Activated T-cell treated with anti-CD3 and anti-CD28 coated beads, Interleukin-2, amount 50 U/mL, for 48 hours (primary cell): ENCODE measurements at regions not wholly inside any gene's neighbourhood (a gene's known extent, or its start where the extent isn't known, plus 50 kb on each side); places are given as distances from the start of the nearest gene placed in this dataset.

ENCODE experiments used
- DNase-seq, 2 experiments: peaks; one replicate each; pipeline ENCODE4 v3.0.0-alpha.2; 2020

DNA sequence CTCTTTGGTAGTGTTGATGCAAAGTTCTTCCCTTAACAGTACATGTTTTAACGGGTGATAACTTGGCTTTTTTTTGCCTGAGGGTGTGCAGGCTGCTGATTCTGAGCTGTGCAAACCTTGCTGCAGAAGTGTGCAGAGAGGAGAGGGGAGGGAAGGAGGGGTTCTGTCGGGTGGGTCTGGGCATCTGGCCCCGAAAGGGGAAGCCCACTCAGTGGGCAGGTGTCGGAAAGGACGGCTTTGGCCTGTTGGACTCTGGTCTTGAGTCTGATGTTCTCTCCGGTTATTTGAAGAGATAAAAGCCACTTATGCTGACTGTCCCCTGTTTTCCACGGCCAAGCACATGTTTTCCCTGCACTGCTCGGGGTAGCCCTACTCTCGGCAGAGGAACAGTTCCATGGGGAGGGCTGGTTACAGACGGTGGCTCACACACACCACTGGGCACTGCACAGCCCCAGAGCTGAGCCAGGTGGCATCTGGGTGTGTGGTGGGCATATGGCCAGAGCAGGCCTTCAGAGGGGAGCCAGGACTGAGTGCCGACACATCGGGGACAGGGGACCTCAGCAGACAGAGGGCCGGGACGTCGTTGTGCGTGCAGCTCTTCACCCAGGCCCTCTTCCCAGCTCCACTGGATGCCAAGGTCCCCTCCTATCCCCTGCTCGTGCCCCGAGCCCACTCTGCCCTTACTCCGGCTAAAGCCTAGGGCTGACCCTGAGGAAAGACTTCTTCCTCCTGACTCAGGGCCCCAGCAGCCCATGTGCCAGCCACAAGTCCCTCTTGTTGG is 93.2 kb downstream of the TEX29 start:
- no peak for DNase-seq

DNA sequence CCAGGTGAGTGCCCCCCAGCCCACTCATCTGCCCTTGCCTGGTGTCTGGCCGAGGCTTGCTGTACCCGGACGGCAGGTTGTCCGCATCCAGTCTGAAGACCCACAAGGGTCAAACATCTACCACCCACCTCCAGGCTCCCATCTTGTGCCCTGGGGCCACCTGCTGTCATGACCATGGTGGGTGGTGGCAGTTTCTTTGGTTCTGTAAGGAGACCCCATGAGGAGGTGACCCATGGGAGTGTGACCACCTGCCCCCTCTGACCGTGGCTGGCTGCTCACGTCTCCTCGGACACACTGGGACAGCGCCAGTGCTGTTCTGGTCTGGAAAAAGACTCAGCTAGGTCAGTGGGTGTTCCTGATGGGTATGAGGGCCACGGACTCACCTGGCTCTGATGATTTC is 93.9 kb downstream of the TEX29 start:
- DNase-seq = no peak

DNA sequence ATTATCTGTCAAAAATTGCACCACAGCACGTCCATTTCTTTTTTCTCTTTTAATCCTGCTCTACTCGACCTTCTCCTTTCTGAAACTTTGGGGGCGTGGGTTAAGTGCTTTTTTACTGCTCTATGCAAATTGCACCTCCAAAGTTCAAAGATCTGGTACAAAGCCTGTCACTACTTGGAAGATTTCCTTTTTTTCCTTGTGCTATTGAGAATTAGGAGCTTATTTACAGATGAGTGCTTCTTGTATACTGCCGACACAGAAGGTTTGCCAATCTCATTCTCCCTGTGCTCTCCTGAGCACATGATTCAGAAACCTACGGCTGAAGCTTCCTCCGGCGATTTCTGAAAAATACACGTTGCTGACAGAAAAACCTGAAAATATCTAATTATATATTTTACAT is 94.8 kb downstream of the TEX29 start:
- no peak for DNase-seq

DNA sequence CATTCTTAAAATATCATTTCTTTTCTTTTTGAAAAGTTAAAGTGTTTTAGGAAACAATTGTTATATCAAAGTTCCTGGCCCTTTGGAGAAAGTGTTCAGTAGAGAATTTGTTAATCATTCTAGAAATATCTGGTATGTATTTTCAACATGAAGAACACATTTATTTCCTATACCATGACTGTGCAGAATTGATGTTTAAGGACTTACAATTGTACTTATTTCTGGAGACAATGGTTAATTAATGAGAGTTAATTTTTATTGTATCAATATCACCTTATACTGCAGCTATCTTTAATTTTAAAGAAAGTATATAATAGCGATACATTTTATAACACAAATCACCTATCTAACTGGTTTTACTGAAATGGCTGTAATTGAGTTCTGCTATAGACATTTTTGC is 95.3 kb downstream of the TEX29 start:
- no peak for DNase-seq

DNA sequence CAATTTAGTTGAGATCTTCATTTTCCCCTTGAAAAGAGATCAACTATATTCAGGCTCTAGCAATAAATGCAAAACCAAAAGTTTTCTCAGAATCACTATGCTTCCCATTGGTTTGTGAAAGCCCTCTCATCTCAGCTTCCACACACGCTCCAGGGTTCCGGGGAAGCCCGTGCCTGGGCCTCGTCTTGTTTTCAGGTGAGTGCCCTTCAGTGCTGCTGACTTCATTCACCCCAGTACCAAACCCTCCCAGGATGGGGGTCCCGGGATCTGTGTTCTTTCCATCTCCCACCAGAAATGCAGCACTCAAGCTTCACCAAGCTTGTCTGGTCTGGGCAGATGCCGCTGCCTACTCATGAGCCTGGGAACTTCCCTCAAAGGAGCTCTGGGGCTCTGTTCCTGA is 97.7 kb downstream of the TEX29 start:
- DNase-seq = no peak

DNA sequence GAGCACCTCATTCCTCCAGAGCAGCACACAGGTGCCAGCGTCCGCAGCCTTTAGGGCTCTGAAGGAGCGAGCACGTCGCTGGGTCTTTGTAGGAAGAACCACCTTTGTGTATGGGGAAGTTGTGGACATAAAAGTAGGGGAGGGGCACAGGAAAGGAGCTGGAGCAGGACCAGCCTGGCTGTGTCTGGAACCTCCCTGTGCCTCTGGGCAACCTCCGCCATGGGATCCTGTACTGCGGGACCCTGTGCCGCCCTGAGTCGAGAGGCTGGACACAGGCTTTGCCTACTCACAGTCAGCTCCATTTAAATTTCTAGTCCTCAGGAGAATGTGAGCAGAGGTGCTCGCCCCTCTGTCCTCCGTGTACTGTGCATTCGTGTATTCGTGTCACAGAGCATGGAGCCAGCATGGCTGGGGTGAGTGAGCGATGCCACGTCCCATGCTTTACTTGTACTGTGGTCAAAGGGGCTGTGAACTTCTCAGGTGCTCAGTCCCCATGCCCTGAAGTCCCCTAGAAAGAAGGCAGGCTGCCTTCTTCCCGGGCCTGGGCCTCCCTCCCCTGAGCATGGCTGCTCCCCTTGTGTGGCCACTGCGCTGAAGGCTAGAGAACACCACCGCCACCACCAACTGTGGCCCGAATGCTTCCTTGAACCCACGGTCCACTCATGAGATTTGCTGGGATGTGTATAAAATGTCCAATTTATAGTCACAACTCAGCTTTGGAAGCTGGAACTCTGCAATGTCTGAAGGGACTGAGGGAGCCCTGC is 99.9 kb downstream of the TEX29 start:
- no peak for DNase-seq

DNA sequence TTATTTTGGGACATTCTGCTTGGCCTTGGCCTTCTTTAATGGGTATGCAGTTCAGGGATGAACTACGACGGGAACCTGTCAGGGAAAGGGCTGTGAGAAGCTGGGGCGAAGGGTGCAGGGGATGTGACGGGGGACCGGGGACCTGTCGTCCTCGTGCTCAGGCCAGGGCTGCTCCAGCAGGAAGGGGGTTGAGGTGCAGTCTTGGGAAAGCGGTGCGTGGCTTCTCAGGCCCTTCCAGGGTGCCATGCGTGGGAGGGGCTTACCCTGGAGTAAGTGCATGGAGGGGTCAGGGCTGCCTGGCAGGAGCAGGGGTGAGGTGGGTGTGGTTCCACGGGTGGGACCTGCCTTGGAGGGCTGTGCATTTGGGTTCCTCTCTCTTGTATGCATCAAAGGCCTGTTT is 100.8 kb downstream of the TEX29 start:
- no peak for DNase-seq

DNA sequence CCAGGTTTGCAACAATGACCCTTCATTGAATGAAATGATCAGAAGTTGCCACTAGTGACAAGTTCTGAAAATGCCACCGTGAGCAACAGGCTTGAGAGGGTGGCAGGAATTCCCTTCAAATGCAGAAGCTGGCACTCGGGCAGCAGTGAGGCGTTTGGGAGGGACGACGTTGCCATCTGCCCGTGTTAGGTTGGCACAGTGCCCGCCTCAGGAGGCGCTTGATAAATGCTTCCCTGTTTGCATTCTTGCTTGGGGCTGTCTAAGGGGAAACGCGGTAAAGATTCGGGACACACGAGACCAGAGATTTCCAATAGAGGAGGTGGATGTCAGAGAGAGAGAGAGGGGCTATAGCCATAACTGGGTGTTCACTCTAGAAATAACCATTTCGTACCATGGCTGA is 101.9 kb downstream of the TEX29 start:
- DNase-seq = no peak

DNA sequence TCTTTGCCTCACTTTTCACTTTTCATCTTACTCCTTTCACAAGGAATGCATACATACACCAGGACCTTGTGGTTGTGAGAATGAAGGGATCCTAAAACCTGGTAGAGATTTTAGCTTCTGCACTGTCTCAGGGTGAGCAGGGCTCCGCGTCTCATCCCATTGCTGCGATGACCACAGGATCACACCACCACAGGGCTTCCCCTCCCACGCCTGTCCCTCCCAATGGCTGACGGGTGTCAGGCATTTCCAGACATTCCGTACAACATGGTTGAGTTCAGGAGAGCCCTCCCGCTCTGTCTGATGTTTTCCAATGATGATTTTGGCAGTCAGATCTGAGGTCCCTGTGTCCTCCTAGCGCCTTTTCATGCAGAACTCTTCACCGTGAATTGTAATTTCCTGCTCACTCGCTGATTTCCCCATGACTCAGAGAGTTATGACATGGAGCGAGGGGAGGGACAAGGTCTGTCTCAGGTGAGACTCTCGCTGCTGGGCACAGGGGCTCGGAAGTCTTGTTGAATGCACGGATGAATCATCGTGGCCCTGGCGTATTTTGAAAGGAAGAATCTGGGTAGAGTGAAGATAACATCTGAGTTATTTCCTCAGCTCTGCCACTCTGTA is 102.8 kb downstream of the TEX29 start:
- DNase-seq = no peak

DNA sequence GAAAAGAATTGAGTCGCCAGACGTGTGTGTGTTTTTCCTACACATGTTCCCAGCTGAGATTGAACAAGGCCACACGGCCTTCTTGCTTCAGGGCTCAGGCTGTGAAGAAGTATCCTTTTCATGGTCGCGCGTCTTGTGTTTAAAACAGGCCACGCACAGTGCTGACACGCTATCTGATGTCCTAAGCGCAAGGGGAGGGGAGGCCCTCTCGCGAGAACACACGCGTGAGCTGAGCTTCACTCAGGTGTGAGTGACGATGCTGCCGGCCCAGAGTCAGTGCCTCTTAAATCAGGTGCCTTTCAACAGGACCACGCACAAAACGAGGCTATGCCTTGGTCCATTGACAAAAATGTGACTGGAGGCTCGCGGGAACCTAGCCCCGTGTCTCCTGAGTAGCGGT is 103.7 kb downstream of the TEX29 start:
- DNase-seq = no peak

DNA sequence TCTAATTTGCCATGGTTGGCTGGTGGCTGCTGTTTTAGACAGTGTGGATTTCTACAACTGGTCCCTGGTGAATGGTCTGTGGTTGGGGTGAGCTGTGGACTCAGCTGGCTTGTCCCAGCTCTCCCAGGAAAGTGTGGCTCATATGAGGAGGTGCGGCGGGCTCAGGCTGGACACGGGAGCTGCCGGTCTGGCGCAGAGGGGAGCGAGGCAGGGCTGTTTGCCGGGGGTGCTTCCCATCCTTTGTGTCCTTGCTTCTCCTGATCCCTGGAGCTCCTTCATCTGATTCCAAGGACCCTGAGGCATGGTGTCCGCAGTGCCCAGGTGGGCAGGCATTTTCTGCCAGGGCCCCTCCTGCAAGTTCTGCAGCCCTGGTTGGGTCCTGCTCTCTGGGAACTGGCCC is 104.9 kb downstream of the TEX29 start:
- DNase-seq = no peak

DNA sequence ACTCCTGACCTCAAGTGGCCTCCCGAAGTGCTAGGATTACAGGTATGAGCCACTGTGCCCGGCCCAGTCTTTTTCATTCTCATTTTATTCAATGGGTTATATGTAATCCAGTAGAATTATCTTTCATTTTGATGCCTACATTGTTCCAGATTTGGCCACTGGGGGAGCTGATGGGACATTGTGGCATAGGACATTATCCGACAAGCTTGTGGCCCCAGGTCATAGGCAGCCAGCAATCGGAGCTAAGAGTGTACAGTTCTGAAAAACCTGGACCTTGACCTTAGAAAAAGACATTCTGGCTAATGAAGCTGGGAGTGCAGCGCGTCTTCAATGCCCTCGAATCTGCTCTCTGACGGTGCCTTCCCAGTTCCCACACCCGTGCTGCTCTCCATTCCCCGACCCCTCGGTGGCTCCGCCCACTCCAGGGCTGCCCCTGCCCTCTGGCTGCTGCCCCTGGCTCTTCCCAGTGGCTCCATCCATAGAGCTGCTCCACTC is 108.7 kb downstream of the TEX29 start:
- DNase-seq = peak; percentile 58 to 62

DNA sequence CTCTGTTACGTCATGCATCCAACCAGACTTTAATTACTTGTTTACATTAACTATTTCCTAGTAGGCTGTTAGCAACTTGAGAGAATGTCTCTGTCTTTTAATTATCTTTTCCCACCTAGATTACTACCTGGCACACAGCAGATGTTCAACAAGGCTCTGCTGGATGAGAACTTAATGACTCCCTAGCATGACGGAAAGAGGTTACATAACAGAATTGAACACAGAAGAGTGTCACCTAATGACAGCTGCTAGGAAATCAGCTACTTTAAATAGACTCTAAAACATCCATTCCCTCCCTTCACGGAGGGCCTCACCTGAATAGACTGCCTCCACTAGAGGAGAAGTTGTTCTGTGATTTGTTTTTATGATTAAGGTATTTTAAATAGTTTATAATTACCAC is 110.8 kb downstream of the TEX29 start:
- DNase-seq = no peak

DNA sequence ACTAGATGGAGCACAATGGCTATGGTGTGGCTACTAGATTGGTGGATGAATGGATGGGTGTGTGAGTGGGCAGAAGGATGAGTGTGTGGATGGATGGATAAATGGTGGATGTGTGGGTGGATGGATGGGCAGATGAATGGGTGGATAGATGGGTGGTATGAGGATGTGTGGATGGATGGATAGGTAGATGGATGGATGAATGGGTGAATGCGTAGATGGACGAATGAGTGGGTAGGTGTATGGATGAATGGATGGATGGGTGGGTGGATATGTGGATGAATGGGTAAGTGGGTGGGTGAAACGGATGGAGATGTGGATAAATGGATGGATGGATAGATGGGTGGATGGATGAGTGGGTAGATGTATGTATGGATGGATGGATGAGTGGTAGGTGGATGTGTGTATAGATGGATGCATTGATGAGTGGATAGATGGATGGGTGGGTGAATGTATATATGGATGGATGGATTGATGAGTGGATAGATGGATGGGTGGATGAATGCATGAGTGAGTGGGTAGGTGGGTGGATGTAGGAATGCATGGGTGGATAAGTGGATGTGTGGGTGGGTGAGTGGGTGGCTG is 114.2 kb downstream of the TEX29 start:
- DNase-seq = no peak

DNA sequence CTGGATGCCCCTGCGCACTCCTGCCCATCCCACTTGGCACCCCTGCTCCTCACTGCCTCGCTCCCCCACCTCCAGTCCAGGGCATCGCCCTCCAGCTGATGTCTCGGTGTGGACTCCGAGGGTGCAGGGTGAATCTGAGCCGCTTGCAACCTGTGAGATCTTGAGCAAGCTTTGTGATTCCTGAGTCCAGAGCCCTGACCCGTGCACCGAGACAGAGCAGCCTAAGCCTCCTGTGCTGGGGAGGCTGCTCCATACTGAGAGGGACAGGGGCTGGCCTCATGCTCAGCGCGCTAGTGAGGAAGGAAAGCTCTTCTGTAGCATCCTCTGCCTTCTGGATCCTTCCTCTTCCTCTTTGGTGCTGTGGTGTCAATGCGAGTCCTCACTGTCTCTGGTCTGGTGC is 116.0 kb downstream of the TEX29 start:
- no peak for DNase-seq

DNA sequence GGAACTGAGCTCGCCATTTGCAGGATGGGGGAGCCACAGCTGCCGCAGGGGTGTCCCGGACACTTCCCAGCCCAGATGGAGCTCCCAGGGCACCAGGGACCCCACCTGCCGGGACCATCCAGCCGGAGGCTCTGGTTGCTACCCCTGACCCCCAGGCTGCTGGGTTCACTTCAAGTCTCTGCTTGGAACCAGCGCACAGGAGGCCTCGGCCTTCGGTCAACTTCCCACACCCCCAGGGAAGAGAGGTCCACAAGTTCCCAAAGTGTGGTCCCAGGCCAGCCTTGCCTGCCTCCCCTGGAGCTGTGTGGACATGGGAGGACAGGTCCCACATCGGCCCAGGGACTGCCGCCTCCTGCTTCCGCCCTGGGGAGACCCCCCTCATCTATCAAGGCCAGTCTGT is 117.0 kb downstream of the TEX29 start:
- no peak for DNase-seq

DNA sequence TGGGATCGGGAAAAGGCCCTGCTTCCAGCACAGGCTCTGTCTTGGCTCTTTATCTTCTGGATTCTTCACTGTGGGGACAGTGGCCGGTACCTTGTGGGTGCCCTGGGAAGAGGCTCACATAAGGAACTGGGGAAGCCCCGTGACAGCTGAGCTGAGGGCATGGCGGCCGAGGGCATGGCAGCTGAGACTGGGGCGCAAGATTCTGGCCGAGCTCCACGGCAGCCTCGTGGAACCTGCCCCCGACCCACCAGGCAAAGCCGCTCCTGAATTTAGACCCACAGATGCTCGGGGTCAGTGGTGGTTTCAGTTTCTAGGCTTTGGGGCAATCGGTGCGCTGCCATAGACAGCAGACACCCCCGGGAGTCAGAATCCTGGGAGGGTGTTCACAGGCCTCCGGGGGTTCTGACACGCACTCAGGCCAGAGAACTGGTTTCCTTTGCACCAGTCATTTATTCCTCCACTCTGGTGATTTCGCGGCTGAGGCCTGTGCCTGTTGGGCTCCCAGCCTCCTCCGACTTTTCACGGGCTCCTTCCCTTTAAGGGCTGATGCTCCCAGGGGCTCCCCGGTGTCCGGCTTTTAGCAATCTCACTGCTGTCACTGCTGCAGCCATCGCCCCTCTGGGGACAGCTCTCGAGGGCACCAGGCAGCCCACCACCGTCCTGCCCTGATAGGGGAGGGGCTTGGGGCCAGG is 117.6 kb downstream of the TEX29 start:
- DNase-seq = no peak

DNA sequence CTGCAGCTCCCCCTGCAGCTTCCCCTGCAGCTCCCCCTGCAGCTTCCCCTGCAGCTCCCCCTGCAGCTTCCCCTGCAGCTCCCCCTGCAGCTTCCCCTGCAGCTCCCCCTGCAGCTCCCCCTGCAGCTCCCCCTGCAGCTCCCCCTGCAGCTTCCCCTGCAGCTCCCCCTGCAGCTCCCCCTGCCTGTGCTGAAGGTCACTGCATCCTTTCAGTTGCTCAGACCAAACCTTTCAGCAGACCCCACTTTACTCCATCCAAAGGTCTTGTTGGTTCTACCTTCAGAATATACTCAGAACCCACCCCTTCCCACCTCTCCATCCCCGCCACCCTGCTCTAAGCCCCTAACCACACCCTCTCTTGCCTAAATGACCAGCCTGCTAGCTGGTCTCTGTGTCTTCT is 120.0 kb downstream of the TEX29 start:
- peak; percentile 21 to 22 for DNase-seq

DNA sequence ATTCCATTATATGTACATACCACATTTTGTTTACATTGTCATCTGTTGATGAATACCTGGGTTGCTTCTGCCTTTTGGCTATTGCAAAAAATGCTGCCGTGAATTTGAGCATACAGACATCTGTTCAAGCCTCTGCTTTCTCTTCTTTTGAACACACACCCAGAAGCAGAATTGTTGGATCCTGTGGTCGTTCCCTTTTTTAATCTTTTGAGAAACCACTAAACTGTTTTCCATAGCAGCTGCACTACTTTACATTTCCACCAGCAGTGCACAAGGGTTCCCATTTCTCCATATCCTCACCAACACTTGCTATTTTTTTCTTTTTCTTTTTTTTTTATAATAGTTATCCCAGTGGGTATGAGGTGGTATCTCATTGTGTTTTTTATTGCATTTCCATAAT is 123.5 kb downstream of the TEX29 start:
- DNase-seq = no peak

DNA sequence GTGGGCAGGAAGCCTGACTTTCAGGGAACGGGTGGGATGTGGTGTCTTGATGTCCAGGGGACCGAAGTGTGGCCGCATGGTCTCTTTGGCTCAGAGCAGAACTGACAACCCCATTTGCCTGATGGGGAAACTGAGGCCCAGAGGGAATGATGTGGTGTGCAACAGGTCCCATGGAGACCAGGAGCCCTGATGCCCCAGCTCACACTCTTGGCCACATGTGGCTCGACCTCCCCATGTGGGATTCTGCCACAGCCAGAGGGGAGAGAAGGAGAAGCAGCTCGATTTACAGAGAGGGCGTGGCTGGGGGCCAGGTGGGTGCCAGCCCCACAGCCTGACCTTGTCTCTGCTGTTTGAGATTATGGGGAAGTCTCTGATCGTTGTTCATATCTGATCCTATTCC is 128.1 kb downstream of the TEX29 start:
- no peak for DNase-seq

DNA sequence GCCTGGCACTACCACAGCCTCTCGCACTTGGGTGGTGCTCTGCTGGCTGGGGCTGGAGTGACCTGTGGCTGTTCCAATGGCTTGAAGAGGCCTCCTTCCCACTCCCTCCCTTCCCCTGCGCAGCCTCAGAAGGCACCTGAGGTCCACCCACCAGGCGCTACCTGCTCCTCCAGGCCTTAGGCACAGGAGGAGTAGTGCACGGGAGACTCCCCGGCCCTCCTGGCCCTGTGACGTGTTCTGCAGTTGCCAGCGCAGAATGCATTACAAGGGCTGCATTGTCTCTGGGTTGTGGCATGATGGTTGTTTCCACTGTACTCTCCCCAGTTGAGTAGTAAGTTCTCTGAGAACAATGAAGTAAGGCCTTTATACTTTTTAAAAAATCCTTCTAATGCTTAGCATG is 128.6 kb downstream of the TEX29 start:
- no peak for DNase-seq

DNA sequence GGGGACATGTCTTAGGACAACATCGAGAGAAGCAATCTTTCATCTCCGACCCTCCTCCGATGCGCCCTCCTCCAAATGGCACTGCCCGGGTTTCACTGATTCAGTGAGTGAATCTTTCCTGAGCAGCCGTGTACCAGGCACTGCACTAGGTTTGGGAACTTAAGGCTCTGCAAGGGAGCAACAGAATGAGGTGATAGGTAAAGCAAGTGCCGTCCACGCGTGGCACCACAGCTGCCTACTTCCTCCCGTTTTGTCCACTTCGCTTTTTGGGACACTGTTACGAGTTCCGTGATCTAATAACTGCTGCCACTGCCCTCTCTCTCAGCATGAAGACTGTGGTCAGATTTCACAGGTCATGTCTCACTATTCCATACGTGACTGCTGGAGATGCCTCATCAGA is 131.0 kb downstream of the TEX29 start:
- no peak for DNase-seq
